ENCODE measurements at regions not wholly inside any gene's neighbourhood (a gene's known extent, or its start where the extent isn't known, plus 50 kb on each side); places are given as distances from the start of the nearest gene placed in this dataset.

GRCh38 chr3:98986073-98986472 is 84.6 kb upstream of the DCBLD2 start:
- intact Hi-C loops (cut with DNase I) = no loop called here
- H3K27ac ChIP-seq = no peak overlapping the region
- no peaks in the 10 kb centered on the region for H3K9me3 ChIP-seq
- no peaks in the 10 kb centered on the region for H3K36me3 ChIP-seq
- 26 to 38% methylated on average over 1 of the region's 1 CpG for WGBS, 2 donors
- no peaks in the 10 kb centered on the region for H3K27me3 ChIP-seq
- TF ChIP-seq CTCF (IDR thresholded peaks at IDR 0.05) (no peak), POLR2A (IDR thresholded peaks at IDR 0.05) (no peak)
- peaks cover 0 to 10% (median 0%) of the 10 kb centered on the region in 3 donors for H3K4me1 ChIP-seq
- no peak for DNase-seq
- H3K4me3 ChIP-seq = no peak overlapping the region

- 28 to 30% methylated on average over 3 of the region's 3 CpGs for WGBS, 2 donors
- Histone ChIP-seq H3K4me3 (no peak overlapping the region), H3K9me3 (no peaks in the 10 kb centered on the region), H3K27ac (no peak overlapping the region), H3K4me1 (peaks cover 0 to 10% (median 0%) of the 10 kb centered on the region in 3 donors), H3K36me3 (no peaks in the 10 kb centered on the region), H3K27me3 (no peaks in the 10 kb centered on the region)
- DNase-seq = no peak
- intact Hi-C loops (cut with DNase I) = no loop called here
- TF ChIP-seq POLR2A (IDR thresholded peaks at IDR 0.05) (no peak), CTCF (IDR thresholded peaks at IDR 0.05) (no peak)
Measured at GRCh38 chr3:98985431-98985830, 83.9 kb upstream of the DCBLD2 start.

- Histone ChIP-seq H3K4me1 (peaks cover 0 to 10% (median 0%) of the 10 kb centered on the region in 3 donors), H3K27me3 (no peaks in the 10 kb centered on the region), H3K36me3 (no peaks in the 10 kb centered on the region), H3K27ac (no peak overlapping the region), H3K9me3 (no peaks in the 10 kb centered on the region), H3K4me3 (no peak overlapping the region)
- no peak for DNase-seq
- 93 to 100% methylated on average over 1 of the region's 1 CpG for WGBS, 2 donors
- TF ChIP-seq POLR2A (IDR thresholded peaks at IDR 0.05) (no peak), CTCF (IDR thresholded peaks at IDR 0.05) (no peak)
- intact Hi-C loops (cut with DNase I) = no loop called here
Measured at GRCh38 chr3:98984024-98984423, 82.5 kb upstream of the DCBLD2 start.

- intact Hi-C loops (cut with DNase I) = no loop called here
- no peak overlapping the region for H3K4me3 ChIP-seq
- peaks cover 0 to 10% (median 0%) of the 10 kb centered on the region in 3 donors for H3K4me1 ChIP-seq
- no peak overlapping the region for H3K27ac ChIP-seq
- DNase-seq = no peak
- TF ChIP-seq POLR2A (IDR thresholded peaks at IDR 0.05) = no peak
- TF ChIP-seq CTCF (IDR thresholded peaks at IDR 0.05) = no peak
- H3K27me3 ChIP-seq = no peaks in the 10 kb centered on the region
- WGBS, 2 donors = 68 to 84% methylated on average over 2 of the region's 2 CpGs
- H3K36me3 ChIP-seq = no peaks in the 10 kb centered on the region
- H3K9me3 ChIP-seq = no peaks in the 10 kb centered on the region
Measured at GRCh38 chr3:98982351-98982750, 80.9 kb upstream of the DCBLD2 start.

- no peak for DNase-seq
Measured at GRCh38 chr3:98980915-98981596, 79.6 kb upstream of the DCBLD2 start.

More at GRCh38 chr3:98980915-98981596, 79.6 kb upstream of the DCBLD2 start:
- Histone ChIP-seq H3K27ac (no peak overlapping the region), H3K4me3 (no peak overlapping the region), H3K36me3 (no peaks in the 10 kb centered on the region), H3K27me3 (no peaks in the 10 kb centered on the region), H3K4me1 (peaks cover 0 to 3% (median 0%) of the 10 kb centered on the region in 3 donors), H3K9me3 (no peaks in the 10 kb centered on the region)
- intact Hi-C loops (cut with DNase I) = no loop called here
- WGBS, 2 donors = 42 to 45% methylated on average over 2 of the region's 2 CpGs
- TF ChIP-seq CTCF (IDR thresholded peaks at IDR 0.05) (no peak), POLR2A (IDR thresholded peaks at IDR 0.05) (no peak)

Measured in esophagus squamous epithelium (tissue), 5 donors.